ENCODE measurements at regions not wholly inside any gene's neighbourhood (a gene's known extent, or its start where the extent isn't known, plus 50 kb on each side); places are given as distances from the start of the nearest gene placed in this dataset.

- CTCF ChIA-PET, result no interaction called here
- no peak for DNase-seq (ENCODE audit: low read depth, low spot score)
- TF ChIP-seq, protein P1, sequence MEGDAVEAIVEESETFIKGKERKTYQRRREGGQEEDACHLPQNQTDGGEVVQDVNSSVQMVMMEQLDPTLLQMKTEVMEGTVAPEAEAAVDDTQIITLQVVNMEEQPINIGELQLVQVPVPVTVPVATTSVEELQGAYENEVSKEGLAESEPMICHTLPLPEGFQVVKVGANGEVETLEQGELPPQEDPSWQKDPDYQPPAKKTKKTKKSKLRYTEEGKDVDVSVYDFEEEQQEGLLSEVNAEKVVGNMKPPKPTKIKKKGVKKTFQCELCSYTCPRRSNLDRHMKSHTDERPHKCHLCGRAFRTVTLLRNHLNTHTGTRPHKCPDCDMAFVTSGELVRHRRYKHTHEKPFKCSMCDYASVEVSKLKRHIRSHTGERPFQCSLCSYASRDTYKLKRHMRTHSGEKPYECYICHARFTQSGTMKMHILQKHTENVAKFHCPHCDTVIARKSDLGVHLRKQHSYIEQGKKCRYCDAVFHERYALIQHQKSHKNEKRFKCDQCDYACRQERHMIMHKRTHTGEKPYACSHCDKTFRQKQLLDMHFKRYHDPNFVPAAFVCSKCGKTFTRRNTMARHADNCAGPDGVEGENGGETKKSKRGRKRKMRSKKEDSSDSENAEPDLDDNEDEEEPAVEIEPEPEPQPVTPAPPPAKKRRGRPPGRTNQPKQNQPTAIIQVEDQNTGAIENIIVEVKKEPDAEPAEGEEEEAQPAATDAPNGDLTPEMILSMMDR (IDR thresholded peaks at IDR 0.05; ENCODE audit: insufficient read depth, low read length, missing control alignments), result no peak
- POLR2A ChIA-PET, result no interaction called here
- no peak overlapping the region for H3K4me3 ChIP-seq (ENCODE audit: low read depth, low read length)
These were observed 174.9 kb downstream of the SOX11 start for GRCh38 chr2:5867056-5867455.

DNA sequence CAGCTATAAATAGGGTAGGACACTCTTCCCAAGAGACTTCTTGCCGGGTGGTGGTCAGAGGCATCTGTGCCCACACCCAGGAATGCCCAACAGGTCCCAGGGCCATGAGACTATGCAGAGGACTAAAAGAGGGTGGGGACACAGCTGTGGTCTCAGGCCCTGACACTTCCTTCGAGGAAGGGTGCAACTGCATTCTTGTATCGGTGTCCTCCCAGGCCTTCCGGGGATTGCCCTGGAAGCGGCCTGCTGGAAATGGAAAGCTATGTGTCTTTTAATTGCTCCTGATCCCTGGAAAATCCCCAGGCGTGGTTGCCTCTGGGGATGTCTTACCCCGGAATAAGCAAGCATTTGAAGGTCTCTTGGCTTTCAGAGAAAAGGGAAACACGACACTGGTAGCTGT is 176.7 kb downstream of the SOX11 start:
- POLR2A ChIA-PET, result no interaction called here
- TF ChIP-seq, protein P1 (IDR thresholded peaks at IDR 0.05; ENCODE audit: insufficient read depth, low read length, missing control alignments), result no peak
- no peak overlapping the region for H3K4me3 ChIP-seq (ENCODE audit: low read depth, low read length)
- CTCF ChIA-PET, result no interaction called here
- no peak for DNase-seq (ENCODE audit: low read depth, low spot score)

GRCh38 chr2:5869936-5870335 is 177.8 kb downstream of the SOX11 start:
- H3K4me3 ChIP-seq (ENCODE audit: low read depth, low read length), result no peak overlapping the region
- TF ChIP-seq, protein P1 (IDR thresholded peaks at IDR 0.05; ENCODE audit: insufficient read depth, low read length, missing control alignments), result no peak
- CTCF ChIA-PET, result no interaction called here
- POLR2A ChIA-PET, result no interaction called here
- no peak for DNase-seq (ENCODE audit: low read depth, low spot score)

DNA sequence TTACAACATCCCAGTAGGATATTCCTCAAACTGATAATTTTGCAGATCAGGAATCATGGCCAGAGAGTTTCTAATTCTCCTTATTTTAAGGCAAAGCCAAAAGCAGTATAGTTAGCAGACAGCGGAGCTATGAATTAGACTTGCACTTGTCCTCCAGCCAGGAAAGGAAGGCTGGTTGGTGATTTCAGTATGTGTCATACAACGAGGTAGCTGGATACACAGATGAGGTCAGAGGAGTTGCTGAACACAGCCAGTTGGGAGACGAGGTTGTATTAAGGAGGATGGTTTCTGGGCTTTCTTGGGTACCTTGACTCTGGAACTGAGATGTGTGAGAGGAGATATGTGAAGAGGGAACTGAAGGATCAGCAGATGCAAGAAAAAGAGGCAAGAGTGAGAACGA is 185.2 kb downstream of the SOX11 start:
- TF ChIP-seq, protein P1 (IDR thresholded peaks at IDR 0.05; ENCODE audit: insufficient read depth, low read length, missing control alignments), result no peak
- POLR2A ChIA-PET, result no interaction called here
- H3K4me3 ChIP-seq (ENCODE audit: low read depth, low read length), result no peak overlapping the region
- CTCF ChIA-PET, result no interaction called here
- DNase-seq (ENCODE audit: low read depth, low spot score), result peak; percentile 7

DNA sequence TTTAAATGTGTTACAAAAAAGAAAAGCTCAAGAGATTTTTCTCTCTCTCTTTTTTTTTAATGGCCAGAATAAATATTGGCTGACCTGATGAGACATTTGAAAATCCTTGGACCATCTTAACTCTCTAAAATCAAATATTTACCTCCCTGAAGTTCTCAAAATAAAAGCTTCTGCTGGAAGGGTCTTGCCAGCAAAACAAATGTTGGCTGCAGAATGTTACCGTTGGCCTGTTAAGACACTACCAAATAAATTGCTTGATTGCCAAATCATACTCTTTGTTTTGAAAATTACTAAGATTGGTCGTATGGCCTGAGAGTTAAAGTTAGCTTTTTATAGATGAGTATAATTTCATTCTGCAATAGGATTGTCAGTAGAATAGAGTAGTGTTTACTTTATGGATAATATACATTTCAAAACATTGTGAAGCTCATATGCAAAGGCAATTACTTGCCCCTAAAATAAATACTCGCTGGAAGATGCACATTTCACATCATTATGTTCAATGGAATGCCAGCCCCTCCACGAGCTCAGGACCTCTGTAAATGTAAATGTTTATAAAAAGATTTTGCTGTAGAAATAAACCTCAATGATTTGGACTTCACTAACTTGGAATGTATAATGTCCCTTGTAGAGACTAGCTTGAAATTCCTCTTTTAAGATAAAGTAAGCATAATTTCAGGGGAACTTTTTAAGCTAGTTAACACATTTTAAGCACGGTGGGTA is 193.4 kb downstream of the SOX11 start:
- POLR2A ChIA-PET, result no interaction called here
- TF ChIP-seq, protein P1 (IDR thresholded peaks at IDR 0.05; ENCODE audit: insufficient read depth, low read length, missing control alignments), result no peak
- no peak for DNase-seq (ENCODE audit: low read depth, low spot score)
- no peak overlapping the region for H3K4me3 ChIP-seq (ENCODE audit: low read depth, low read length)
- CTCF ChIA-PET, result no interaction called here

GRCh38 chr2:5886462-5886861 is 194.3 kb downstream of the SOX11 start:
- ChIA-PET CTCF (no interaction called here), POLR2A (no interaction called here)
- DNase-seq (ENCODE audit: low read depth, low spot score), result no peak
- H3K4me3 ChIP-seq (ENCODE audit: low read depth, low read length), result no peak overlapping the region
- TF ChIP-seq, protein P1 (IDR thresholded peaks at IDR 0.05; ENCODE audit: insufficient read depth, low read length, missing control alignments), result no peak
